Left lung (tissue), 4 donors: ENCODE measurements at regions not wholly inside any gene's neighbourhood (a gene's known extent, or its start where the extent isn't known, plus 50 kb on each side); places are given as distances from the start of the nearest gene placed in this dataset.
"Not testable (repeated sequence)": the region's sequence is repeated elsewhere in the genome, so short reads cannot be mapped to it uniquely, and the experiment has no call there.

Source experiments
- ATAC-seq: fragments of 200-7000 bp; cut with Tn5 transposase; one replicate; pipeline ENCODE4 v1.9.1; 2020; ENCODE audit warnings: moderate library complexity
- DNase-seq, 4 donors: peaks; one replicate each; pipeline ENCODE4 v3.0.0-alpha.2; 2013 to 2020
- H3K27ac ChIP-seq, 2 donors: fragments of 200-600 bp; sonication (generic) in 1 of 2; one replicate each; pipeline versions ENCODE4 v1.5.0 to v1.8.0; 2020 to 2021
- H3K27me3 ChIP-seq, 2 donors: fragments of 200-600 bp; sonication (generic) in 1 of 2; one replicate each; pipeline versions ENCODE4 v1.5.0 to v1.8.0; 2020 to 2021
- H3K36me3 ChIP-seq, 2 donors: fragments of 200-600 bp; sonication (generic) in 1 of 2; one replicate each; pipeline versions ENCODE4 v1.5.0 to v1.8.0; 2020 to 2021
- H3K4me1 ChIP-seq, 2 donors: fragments of 200-600 bp; one replicate each; pipeline ENCODE4 v1.8.0; 2021
- H3K4me3 ChIP-seq, 2 donors: fragments of 200-600 bp; sonication (generic) in 1 of 2; one replicate each; pipeline versions ENCODE4 v1.5.0 to v1.8.0; 2020 to 2021; ENCODE audit warnings: mild to moderate bottlenecking in 1 of 2
- H3K9me3 ChIP-seq, 2 donors: fragments of 200-600 bp; sonication (generic) in 1 of 2; one replicate each; pipeline versions ENCODE4 v1.5.0 to v1.8.0; 2020 to 2021
- CTCF ChIP-seq, 2 donors: fragments of 200-600 bp; sonication (generic) in 1 of 2; IDR thresholded peaks; one replicate each; pipeline versions ENCODE4 v1.5.0 to v1.8.0; 2021; ENCODE audit warnings: antibody characterized with exemption in 2 of 2
- intact Hi-C, 2 donors: fragments of 100-400 bp; cut with DNase I; formaldehyde crosslinking; loops; one replicate each; pipeline versions ENCODE4 v1.11.2 to v1.14.2; 2022
- donor health status: DM: no; HTN: yes; CAD: no.
- donor health status: DM: no; HTN: no; CAD: no.

GRCh38 chr21:35381743-35382310 lies 332.7 kb upstream of the RUNX1 start:
- H3K4me3 ChIP-seq = no peak overlapping the region

DNA sequence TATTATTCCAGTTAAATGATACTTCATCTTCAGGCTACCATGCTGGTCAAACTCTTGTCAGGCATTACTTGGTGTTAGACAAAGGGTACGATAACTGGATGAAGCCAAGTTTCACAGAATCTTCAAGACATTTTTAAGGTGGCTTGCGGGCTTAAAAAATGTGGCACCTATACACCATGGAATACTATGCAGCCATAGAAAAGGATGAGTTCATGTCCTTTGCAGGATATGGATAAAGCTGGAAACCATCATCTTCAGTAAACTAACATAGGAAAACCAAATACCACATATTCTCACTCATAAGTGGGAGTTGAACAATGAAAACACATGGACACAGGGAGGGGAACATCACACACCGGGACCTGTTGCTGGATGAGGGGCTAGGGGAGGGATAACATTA lies 331.2 kb upstream of the RUNX1 start:
- H3K9me3 ChIP-seq, H3K27me3 ChIP-seq, DNase-seq, intact Hi-C loops, H3K4me1 ChIP-seq, H3K36me3 ChIP-seq, H3K27ac ChIP-seq, H3K4me3 ChIP-seq, ATAC-seq: not testable (repeated sequence)

More at GRCh38 chr21:35381743-35382310, 332.7 kb upstream of the RUNX1 start:
- no peaks in the 10 kb centered on the region for H3K4me1 ChIP-seq
- H3K27ac ChIP-seq = no peak overlapping the region
- no peak for DNase-seq
- intact Hi-C loops = no loop called here
- no peak for TF ChIP-seq CTCF (IDR thresholded peaks at IDR 0.05)
- no peak for ATAC-seq
- H3K36me3 ChIP-seq = no peaks in the 10 kb centered on the region
- H3K27me3 ChIP-seq = no peaks in the 10 kb centered on the region
- H3K9me3 ChIP-seq = no peaks in the 10 kb centered on the region

DNA sequence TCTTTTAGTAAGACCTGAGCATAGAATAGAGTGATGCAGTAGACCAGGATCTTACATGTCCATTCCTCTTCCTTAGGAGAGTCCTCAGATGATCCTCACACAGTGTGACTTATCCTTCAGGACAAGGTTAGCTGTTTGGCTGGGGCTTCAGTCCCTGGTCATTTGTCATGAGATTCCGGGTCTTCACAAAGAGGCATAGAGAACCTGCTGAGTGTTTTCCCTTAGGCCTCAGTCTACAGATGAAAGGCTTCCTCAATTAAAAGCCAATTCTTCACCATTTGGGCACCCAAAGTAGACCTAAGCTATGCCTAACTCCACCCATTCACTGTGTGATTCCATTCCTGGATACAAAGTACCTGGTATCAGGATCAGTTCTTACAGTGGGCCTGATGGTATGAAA lies 329.8 kb upstream of the RUNX1 start:
- intact Hi-C loops = no loop called here
- TF ChIP-seq CTCF (IDR thresholded peaks at IDR 0.05) = no peak
- Histone ChIP-seq H3K4me3 (no peak overlapping the region), H3K4me1 (no peaks in the 10 kb centered on the region), H3K9me3 (no peaks in the 10 kb centered on the region), H3K36me3 (no peaks in the 10 kb centered on the region), H3K27me3 (no peaks in the 10 kb centered on the region), H3K27ac (no peak overlapping the region)
- DNase-seq = no peak
- ATAC-seq = no peak

DNA sequence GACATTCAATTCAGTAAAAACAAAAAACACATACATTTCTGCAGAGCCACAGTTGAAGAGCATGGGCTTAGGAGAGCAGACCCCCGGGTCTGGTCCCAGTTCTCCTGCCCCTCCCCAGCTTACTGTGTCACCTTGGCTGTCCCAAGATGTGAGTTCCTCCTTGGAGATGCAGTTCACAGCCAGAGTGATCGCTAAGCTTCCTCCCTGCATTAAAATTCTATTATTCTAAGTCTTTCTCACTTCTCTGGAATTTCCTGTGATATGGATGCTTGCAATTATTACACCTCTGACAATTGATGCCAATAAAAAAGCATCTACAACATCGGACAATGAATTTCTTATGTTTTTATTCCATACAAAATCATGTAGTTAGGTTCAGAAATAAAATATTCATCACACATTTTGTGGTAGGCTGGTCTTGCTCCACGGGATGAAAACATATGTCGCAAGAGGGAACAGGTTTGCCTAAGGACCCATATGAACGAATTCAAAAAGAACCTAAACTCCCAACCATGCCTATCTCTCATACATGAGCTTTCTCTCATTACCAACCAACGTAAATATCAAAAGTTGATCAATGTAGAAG lies 328.5 kb upstream of the RUNX1 start:
- intact Hi-C loops = no loop called here
- Histone ChIP-seq H3K4me3 (no peak overlapping the region), H3K36me3 (no peaks in the 10 kb centered on the region), H3K27me3 (no peaks in the 10 kb centered on the region), H3K27ac (no peak overlapping the region), H3K9me3 (no peaks in the 10 kb centered on the region), H3K4me1 (no peaks in the 10 kb centered on the region)
- DNase-seq (no peak), ATAC-seq (no peak)
- TF ChIP-seq CTCF (IDR thresholded peaks at IDR 0.05) = no peak

GRCh38 chr21:35376406-35377135 lies 327.5 kb upstream of the RUNX1 start:
- DNase-seq (no peak), ATAC-seq (no peak)
- TF ChIP-seq CTCF (IDR thresholded peaks at IDR 0.05) = no peak
- H3K4me1 ChIP-seq = no peaks in the 10 kb centered on the region
- intact Hi-C loops = no loop called here
- no peaks in the 10 kb centered on the region for H3K9me3 ChIP-seq
- H3K27ac ChIP-seq = no peak overlapping the region
- H3K27me3 ChIP-seq = no peaks in the 10 kb centered on the region
- no peak overlapping the region for H3K4me3 ChIP-seq
- no peaks in the 10 kb centered on the region for H3K36me3 ChIP-seq
